ENCODE measurements at regions not wholly inside any gene's neighbourhood (a gene's known extent, or its start where the extent isn't known, plus 50 kb on each side); places are given as distances from the start of the nearest gene placed in this dataset.

- no peaks in the 10 kb centered on the region for H3K79me2 ChIP-seq (ENCODE audit: control insufficient read depth, insufficient read depth, low read length)
- ChIA-PET CTCF (no interaction called here), POLR2A (no interaction called here)
- H3K4me2 ChIP-seq (replicated peaks; ENCODE audit: low read depth, low read length, poor library complexity, severe bottlenecking), result no peak overlapping the region
- Mint-ChIP-seq H3K27me3 (peaks cover 13% of the 10 kb centered on the region), H3K4me1 (no peaks in the 10 kb centered on the region), H3K4me3 (no peak overlapping the region), H3K27ac (no peak overlapping the region), H3K9me3 (ENCODE audit: insufficient read depth) (no peaks in the 10 kb centered on the region)
- no peaks in the 10 kb centered on the region for H4K20me1 ChIP-seq (ENCODE audit: control insufficient read depth, insufficient read depth, low read length, poor library complexity, severe bottlenecking)
- DNase-seq, result no peak
- H3K4me3 ChIP-seq (ENCODE audit: control extremely low read depth in 1 of 5, extremely low read depth in 1 of 5, insufficient read depth in 1 of 5, low read depth in 2 of 5, low read length in 4 of 5), result no peak overlapping the region
- peaks cover 0 to 3% (median 0%) of the 10 kb centered on the region in 4 experiments for H3K27me3 ChIP-seq (replicated peaks in 1 of 4; ENCODE audit: control extremely low read depth in 1 of 4, control insufficient read depth in 3 of 4, insufficient read depth in 4 of 4, low read length in 3 of 4)
- H3K36me3 ChIP-seq (replicated peaks in 1 of 2; ENCODE audit: control extremely low read depth in 1 of 2, control insufficient read depth in 1 of 2, extremely low read depth in 1 of 2, insufficient read depth in 2 of 2, low read length in 1 of 2), result no peaks in the 10 kb centered on the region
- WGBS (ENCODE audit: insufficient coverage), result 80% methylated on average over 1 of the region's 1 CpG
- H3K4me1 ChIP-seq (ENCODE audit: control insufficient read depth in 2 of 2, insufficient read depth in 2 of 2, low read length in 2 of 2), result peaks cover 0 to 4% of the 10 kb centered on the region in 2 donors
- intact Hi-C loops (cut with micrococcal nuclease), result no loop called here
- H3K9ac ChIP-seq (ENCODE audit: low read length), result no peak overlapping the region
- TF ChIP-seq EZH2 (IDR thresholded peaks at IDR 0.05; ENCODE audit: borderline replicate concordance, insufficient read depth, low read depth, low read length, poor library complexity, severe bottlenecking) (no peak), CTCF (IDR thresholded peaks at IDR 0.05) (no peak)
- H3K27ac ChIP-seq (ENCODE audit: low read length in 2 of 2), result no peak overlapping the region
- ATAC-seq (ENCODE audit: low read depth), result no peak
- no peaks in the 10 kb centered on the region for H3K9me3 ChIP-seq (ENCODE audit: control extremely low read depth in 1 of 3, control insufficient read depth in 2 of 3, insufficient read depth in 1 of 3, low read length in 2 of 3)
- no peak overlapping the region for H2AFZ ChIP-seq (ENCODE audit: insufficient read depth, low read depth, low read length, poor library complexity, severe bottlenecking)
Measured at GRCh38 chr1:48059289-48059688, 62.1 kb upstream of the TRABD2B start.

GRCh38 chr1:48058135-48059025, 61.2 kb upstream of the TRABD2B start:
- Histone ChIP-seq H3K9ac (ENCODE audit: low read length) (no peak overlapping the region), H3K4me2 (replicated peaks; ENCODE audit: low read depth, low read length, poor library complexity, severe bottlenecking) (no peak overlapping the region), H3K36me3 (replicated peaks in 1 of 2; ENCODE audit: control extremely low read depth in 1 of 2, control insufficient read depth in 1 of 2, extremely low read depth in 1 of 2, insufficient read depth in 2 of 2, low read length in 1 of 2) (no peaks in the 10 kb centered on the region), H3K27me3 (replicated peaks in 1 of 4; ENCODE audit: control extremely low read depth in 1 of 4, control insufficient read depth in 3 of 4, insufficient read depth in 4 of 4, low read length in 3 of 4) (peaks cover 0 to 3% (median 0%) of the 10 kb centered on the region in 4 experiments), H3K4me1 (ENCODE audit: control insufficient read depth in 2 of 2, insufficient read depth in 2 of 2, low read length in 2 of 2) (peaks cover 0 to 4% of the 10 kb centered on the region in 2 donors), H3K27ac (ENCODE audit: low read length in 2 of 2) (no peak overlapping the region), H3K4me3 (ENCODE audit: control extremely low read depth in 1 of 5, extremely low read depth in 1 of 5, insufficient read depth in 1 of 5, low read depth in 2 of 5, low read length in 4 of 5) (no peak overlapping the region), H4K20me1 (ENCODE audit: control insufficient read depth, insufficient read depth, low read length, poor library complexity, severe bottlenecking) (no peaks in the 10 kb centered on the region), H3K9me3 (ENCODE audit: control extremely low read depth in 1 of 3, control insufficient read depth in 2 of 3, insufficient read depth in 1 of 3, low read length in 2 of 3) (no peaks in the 10 kb centered on the region), H3K79me2 (ENCODE audit: control insufficient read depth, insufficient read depth, low read length) (no peaks in the 10 kb centered on the region), H2AFZ (ENCODE audit: insufficient read depth, low read depth, low read length, poor library complexity, severe bottlenecking) (no peak overlapping the region)
- POLR2A ChIA-PET, result no interaction called here
- H3K4me3 Mint-ChIP-seq, result no peak overlapping the region
- no peaks in the 10 kb centered on the region for H3K9me3 Mint-ChIP-seq (ENCODE audit: insufficient read depth)
- DNase-seq (no peak), ATAC-seq (ENCODE audit: low read depth) (no peak)
- H3K4me1 Mint-ChIP-seq, result no peaks in the 10 kb centered on the region
- no peak overlapping the region for H3K27ac Mint-ChIP-seq
- WGBS (ENCODE audit: insufficient coverage), result 82% methylated on average over 4 of the region's 11 CpGs
- TF ChIP-seq CTCF (IDR thresholded peaks at IDR 0.05) (no peak), EZH2 (IDR thresholded peaks at IDR 0.05; ENCODE audit: borderline replicate concordance, insufficient read depth, low read depth, low read length, poor library complexity, severe bottlenecking) (no peak)
- H3K27me3 Mint-ChIP-seq, result peaks cover 18% of the 10 kb centered on the region
- intact Hi-C loops (cut with micrococcal nuclease), result no loop called here
- CTCF ChIA-PET, result interaction anchor here (1.3 to 2.0 kb wide), 2 partner anchors 9 to 35 kb away, joined by 3 to 5 read pairs; no protein-coding TSS in a partner anchor
